ENCODE measurements at regions not wholly inside any gene's neighbourhood (a gene's known extent, or its start where the extent isn't known, plus 50 kb on each side); places are given as distances from the start of the nearest gene placed in this dataset.

DNA sequence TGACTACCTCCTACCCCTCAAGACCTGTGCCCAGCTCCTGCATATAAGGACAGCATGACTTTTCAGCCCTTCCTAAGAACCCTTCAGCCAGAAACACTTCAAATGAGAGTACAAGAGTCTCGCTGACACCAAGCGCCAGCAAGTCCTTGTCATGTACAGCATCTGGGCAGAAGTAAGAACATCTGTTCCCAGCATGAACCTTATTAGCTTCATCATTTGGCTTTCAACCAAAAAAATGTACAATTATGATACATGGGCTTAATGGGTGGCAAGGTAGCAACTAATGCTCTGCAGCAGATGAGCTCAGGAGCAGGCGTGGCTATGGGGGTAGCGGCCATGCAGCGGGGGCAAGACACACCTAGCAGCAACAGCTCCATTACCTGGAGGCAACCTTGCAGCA is 487.6 kb downstream of the COG6 start:
- H2AFZ ChIP-seq (ENCODE audit: insufficient read depth, low read length, poor library complexity), result no peak overlapping the region
- H4K8ac ChIP-seq (ENCODE audit: low read depth, low read length), result no peak overlapping the region
- H3K27me3 ChIP-seq (ENCODE audit: insufficient read depth, low read length), result no peaks in the 10 kb centered on the region
- H3K27ac ChIP-seq (ENCODE audit: low read depth, low read length), result no peak overlapping the region
- peaks cover 4% of the 10 kb centered on the region for H3K79me1 ChIP-seq (ENCODE audit: low read length)
- H3K36me3 ChIP-seq (ENCODE audit: control insufficient read depth in 1 of 2, insufficient read depth in 2 of 2, low read length in 2 of 2), result no peaks in the 10 kb centered on the region
- H3K79me2 ChIP-seq (ENCODE audit: control insufficient read depth, insufficient read depth, low read length, poor library complexity), result no peaks in the 10 kb centered on the region
- peaks cover 1% of the 10 kb centered on the region for H3K9me3 ChIP-seq (ENCODE audit: insufficient read depth, low read depth, low read length)
- no peak overlapping the region for H2BK12ac ChIP-seq (ENCODE audit: low read length)
- H4K91ac ChIP-seq (ENCODE audit: low read depth, low read length), result no peak overlapping the region
- H3K4me2 ChIP-seq (ENCODE audit: low read length), result no peak overlapping the region
- no peak overlapping the region for H2BK5ac ChIP-seq (ENCODE audit: low read depth, low read length, poor library complexity)
- no peak overlapping the region for H3K9ac ChIP-seq (ENCODE audit: low read length)
- no CpG with 5 or more reads among the region's 5 CpGs for WGBS (ENCODE audit: extremely low coverage, insufficient coverage, insufficient read length)
- H2BK120ac ChIP-seq (ENCODE audit: insufficient read depth, low read length, poor library complexity), result no peak overlapping the region
- H3K4ac ChIP-seq (ENCODE audit: low read depth, low read length), result no peak overlapping the region
- peaks cover 10 to 13% of the 10 kb centered on the region in 2 experiments for H3K4me1 ChIP-seq (ENCODE audit: control insufficient read depth in 1 of 2, insufficient read depth in 2 of 2, low read length in 2 of 2)
- no peak overlapping the region for H3K14ac ChIP-seq (ENCODE audit: low read length)
- H4K12ac ChIP-seq (ENCODE audit: low read depth, low read length), result no peak overlapping the region
- no peak for DNase-seq
- no peak overlapping the region for H3K18ac ChIP-seq (ENCODE audit: low read length)
- no peak overlapping the region for H3K4me3 ChIP-seq (ENCODE audit: low read depth, low read length)
- no peak overlapping the region for H3K23ac ChIP-seq (ENCODE audit: low read length)
- H2AK5ac ChIP-seq (ENCODE audit: low read length), result no peak overlapping the region

DNA sequence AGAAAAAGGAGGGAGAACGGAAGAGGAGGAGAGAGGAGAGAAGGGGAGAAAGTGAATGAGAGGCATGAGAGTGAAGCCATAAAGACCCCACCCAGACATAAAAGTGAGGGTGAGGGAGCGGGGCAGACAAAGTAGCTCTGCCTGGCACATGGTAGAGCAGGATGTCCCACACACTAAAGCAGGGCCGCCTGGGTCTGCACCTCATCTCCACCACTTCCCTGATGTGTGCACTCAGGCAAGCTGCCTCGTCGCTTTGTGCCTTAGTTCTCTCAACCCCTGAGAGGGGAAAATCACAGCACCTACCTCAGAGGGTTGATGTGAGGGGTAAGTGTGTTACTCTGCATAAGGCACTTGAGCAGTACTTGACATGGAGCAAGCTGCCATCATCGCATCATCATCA is 488.1 kb downstream of the COG6 start:
- no peaks in the 10 kb centered on the region for H3K27me3 ChIP-seq (ENCODE audit: insufficient read depth, low read length)
- no peak overlapping the region for H3K9ac ChIP-seq (ENCODE audit: low read length)
- H2AFZ ChIP-seq (ENCODE audit: insufficient read depth, low read length, poor library complexity), result no peak overlapping the region
- H3K9me3 ChIP-seq (ENCODE audit: insufficient read depth, low read depth, low read length), result peaks cover 1% of the 10 kb centered on the region
- H3K18ac ChIP-seq (ENCODE audit: low read length), result no peak overlapping the region
- H2BK120ac ChIP-seq (ENCODE audit: insufficient read depth, low read length, poor library complexity), result no peak overlapping the region
- no peaks in the 10 kb centered on the region for H3K79me2 ChIP-seq (ENCODE audit: control insufficient read depth, insufficient read depth, low read length, poor library complexity)
- H3K36me3 ChIP-seq (ENCODE audit: control insufficient read depth in 1 of 2, insufficient read depth in 2 of 2, low read length in 2 of 2), result no peaks in the 10 kb centered on the region
- H2AK5ac ChIP-seq (ENCODE audit: low read length), result no peak overlapping the region
- 100% methylated on average over 1 of the region's 6 CpGs for WGBS (ENCODE audit: extremely low coverage, insufficient coverage, insufficient read length)
- H3K4me3 ChIP-seq (ENCODE audit: low read depth, low read length), result no peak overlapping the region
- no peak overlapping the region for H3K23ac ChIP-seq (ENCODE audit: low read length)
- H4K91ac ChIP-seq (ENCODE audit: low read depth, low read length), result no peak overlapping the region
- no peak overlapping the region for H2BK5ac ChIP-seq (ENCODE audit: low read depth, low read length, poor library complexity)
- no peak overlapping the region for H4K12ac ChIP-seq (ENCODE audit: low read depth, low read length)
- no peak overlapping the region for H4K8ac ChIP-seq (ENCODE audit: low read depth, low read length)
- peaks cover 3% of the 10 kb centered on the region for H3K79me1 ChIP-seq (ENCODE audit: low read length)
- H3K4me1 ChIP-seq (ENCODE audit: control insufficient read depth in 1 of 2, insufficient read depth in 2 of 2, low read length in 2 of 2), result peaks cover 8 to 12% of the 10 kb centered on the region in 2 experiments
- no peak overlapping the region for H3K14ac ChIP-seq (ENCODE audit: low read length)
- no peak overlapping the region for H3K4me2 ChIP-seq (ENCODE audit: low read length)
- DNase-seq, result no peak
- no peak overlapping the region for H3K4ac ChIP-seq (ENCODE audit: low read depth, low read length)
- H3K27ac ChIP-seq (ENCODE audit: low read depth, low read length), result no peak overlapping the region
- no peak overlapping the region for H2BK12ac ChIP-seq (ENCODE audit: low read length)

DNA sequence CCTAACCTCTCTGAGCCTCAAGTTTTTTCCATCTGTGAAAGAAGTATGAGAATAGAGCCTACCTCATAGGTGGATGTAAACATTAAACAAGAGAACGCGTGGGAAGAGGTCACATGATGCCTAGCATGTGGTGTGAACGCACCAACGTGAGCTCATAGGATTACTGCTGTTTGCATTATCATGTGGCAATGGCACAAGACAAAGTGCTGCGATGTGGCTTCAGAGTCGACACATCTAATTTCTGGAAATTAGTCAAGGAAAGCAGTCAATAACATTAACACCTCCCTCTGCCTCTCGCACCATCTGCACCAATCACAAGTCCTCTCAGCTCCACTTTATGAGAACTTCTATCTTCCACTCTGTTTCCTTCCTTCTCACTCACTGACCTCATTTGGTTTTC is 489.7 kb downstream of the COG6 start:
- no CpG with 5 or more reads among the region's 7 CpGs for WGBS (ENCODE audit: extremely low coverage, insufficient coverage, insufficient read length)
- Histone ChIP-seq H3K4me3 (ENCODE audit: low read depth, low read length) (no peak overlapping the region), H3K23ac (ENCODE audit: low read length) (no peak overlapping the region), H3K9ac (ENCODE audit: low read length) (no peak overlapping the region), H2AFZ (ENCODE audit: insufficient read depth, low read length, poor library complexity) (no peak overlapping the region), H3K9me3 (ENCODE audit: insufficient read depth, low read depth, low read length) (peaks cover 1% of the 10 kb centered on the region), H2BK120ac (ENCODE audit: insufficient read depth, low read length, poor library complexity) (no peak overlapping the region), H3K27me3 (ENCODE audit: insufficient read depth, low read length) (no peaks in the 10 kb centered on the region), H3K4me2 (ENCODE audit: low read length) (no peak overlapping the region), H4K12ac (ENCODE audit: low read depth, low read length) (no peak overlapping the region), H3K79me1 (ENCODE audit: low read length) (peaks cover under 1% of the 10 kb centered on the region), H3K14ac (ENCODE audit: low read length) (no peak overlapping the region), H2BK5ac (ENCODE audit: low read depth, low read length, poor library complexity) (no peak overlapping the region), H3K36me3 (ENCODE audit: control insufficient read depth in 1 of 2, insufficient read depth in 2 of 2, low read length in 2 of 2) (no peaks in the 10 kb centered on the region), H3K4me1 (ENCODE audit: control insufficient read depth in 1 of 2, insufficient read depth in 2 of 2, low read length in 2 of 2) (peaks cover 5 to 9% of the 10 kb centered on the region in 2 experiments), H3K4ac (ENCODE audit: low read depth, low read length) (no peak overlapping the region), H4K91ac (ENCODE audit: low read depth, low read length) (no peak overlapping the region), H2AK5ac (ENCODE audit: low read length) (no peak overlapping the region), H4K8ac (ENCODE audit: low read depth, low read length) (no peak overlapping the region), H3K27ac (ENCODE audit: low read depth, low read length) (no peak overlapping the region), H3K18ac (ENCODE audit: low read length) (no peak overlapping the region), H2BK12ac (ENCODE audit: low read length) (no peak overlapping the region), H3K79me2 (ENCODE audit: control insufficient read depth, insufficient read depth, low read length, poor library complexity) (no peaks in the 10 kb centered on the region)
- DNase-seq, result no peak

DNA sequence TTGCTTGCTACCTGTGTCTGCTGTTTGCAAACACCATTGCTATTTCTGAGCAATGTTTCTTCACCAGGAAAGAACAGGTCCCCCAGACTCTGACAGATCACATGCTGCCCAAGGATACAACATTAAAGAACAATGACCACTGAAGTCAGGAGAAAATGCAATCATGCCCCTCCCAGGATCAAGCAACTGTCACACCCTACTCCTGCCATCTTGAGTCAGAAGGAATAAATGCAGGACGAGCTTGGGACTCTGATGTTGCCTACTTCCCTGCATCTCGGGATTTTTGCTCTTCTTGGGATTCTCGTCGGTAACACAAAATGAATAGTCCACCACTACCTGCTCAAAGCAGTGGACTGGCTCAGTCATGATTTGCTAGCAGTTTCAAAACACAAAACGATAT is 490.6 kb downstream of the COG6 start:
- DNase-seq, result no peak
- Histone ChIP-seq H3K4me2 (ENCODE audit: low read length) (no peak overlapping the region), H3K14ac (ENCODE audit: low read length) (no peak overlapping the region), H2AFZ (ENCODE audit: insufficient read depth, low read length, poor library complexity) (no peak overlapping the region), H3K36me3 (ENCODE audit: control insufficient read depth in 1 of 2, insufficient read depth in 2 of 2, low read length in 2 of 2) (no peaks in the 10 kb centered on the region), H2AK5ac (ENCODE audit: low read length) (no peak overlapping the region), H3K9me3 (ENCODE audit: insufficient read depth, low read depth, low read length) (peaks cover 1% of the 10 kb centered on the region), H2BK120ac (ENCODE audit: insufficient read depth, low read length, poor library complexity) (no peak overlapping the region), H3K18ac (ENCODE audit: low read length) (no peak overlapping the region), H3K23ac (ENCODE audit: low read length) (no peak overlapping the region), H4K12ac (ENCODE audit: low read depth, low read length) (no peak overlapping the region), H3K9ac (ENCODE audit: low read length) (no peak overlapping the region), H4K8ac (ENCODE audit: low read depth, low read length) (no peak overlapping the region), H3K27me3 (ENCODE audit: insufficient read depth, low read length) (no peaks in the 10 kb centered on the region), H3K4me1 (ENCODE audit: control insufficient read depth in 1 of 2, insufficient read depth in 2 of 2, low read length in 2 of 2) (peaks cover 5 to 9% of the 10 kb centered on the region in 2 experiments), H2BK12ac (ENCODE audit: low read length) (no peak overlapping the region), H2BK5ac (ENCODE audit: low read depth, low read length, poor library complexity) (no peak overlapping the region), H4K91ac (ENCODE audit: low read depth, low read length) (no peak overlapping the region), H3K79me2 (ENCODE audit: control insufficient read depth, insufficient read depth, low read length, poor library complexity) (no peaks in the 10 kb centered on the region), H3K79me1 (ENCODE audit: low read length) (no peaks in the 10 kb centered on the region), H3K4ac (ENCODE audit: low read depth, low read length) (no peak overlapping the region), H3K4me3 (ENCODE audit: low read depth, low read length) (no peak overlapping the region), H3K27ac (ENCODE audit: low read depth, low read length) (no peak overlapping the region)
- no CpG with 5 or more reads among the region's 5 CpGs for WGBS (ENCODE audit: extremely low coverage, insufficient coverage, insufficient read length)

All from trophoblast cell (in vitro differentiated cells and primary cell).